ENCODE measurements at regions not wholly inside any gene's neighbourhood (a gene's known extent, or its start where the extent isn't known, plus 50 kb on each side); places are given as distances from the start of the nearest gene placed in this dataset.

GRCh38 chr10:81000781-81001180 lies 463.1 kb downstream of the SH2D4B start:
- no peak overlapping the region for H3K4me3 ChIP-seq (replicated peaks; ENCODE audit: insufficient read depth, low read length)
- TF ChIP-seq SPI1 (IDR thresholded peaks at IDR 0.05; ENCODE audit: borderline replicate concordance, low read depth): no peak
- no peak for TF ChIP-seq REST (IDR thresholded peaks at IDR 0.05; ENCODE audit: insufficient replicate concordance, low read depth)
- TF ChIP-seq CTCF (IDR thresholded peaks at IDR 0.05; ENCODE audit: insufficient read depth, low read length): no peak
- TF ChIP-seq GABPA (IDR thresholded peaks at IDR 0.05; ENCODE audit: low read depth): no peak
- TF ChIP-seq POLR2AphosphoS5 (IDR thresholded peaks at IDR 0.05; ENCODE audit: low read depth): no peak
- no peaks in the 10 kb centered on the region for H3K27me3 ChIP-seq (ENCODE audit: insufficient read depth, poor library complexity, severe bottlenecking)
- no peak for DNase-seq (ENCODE audit: low read depth in 1 of 2, low spot score in 1 of 2)
- H3K27ac ChIP-seq (replicated peaks): no peak overlapping the region

- Histone ChIP-seq H3K4me3 (replicated peaks; ENCODE audit: insufficient read depth, low read length) (no peak overlapping the region), H3K27me3 (ENCODE audit: insufficient read depth, poor library complexity, severe bottlenecking) (no peaks in the 10 kb centered on the region), H3K27ac (replicated peaks) (no peak overlapping the region)
- DNase-seq (ENCODE audit: low read depth in 1 of 2, low spot score in 1 of 2): no peak
- no peak for TF ChIP-seq GABPA (IDR thresholded peaks at IDR 0.05; ENCODE audit: low read depth)
- TF ChIP-seq REST (IDR thresholded peaks at IDR 0.05; ENCODE audit: insufficient replicate concordance, low read depth): no peak
- TF ChIP-seq SPI1 (IDR thresholded peaks at IDR 0.05; ENCODE audit: borderline replicate concordance, low read depth): no peak
- TF ChIP-seq CTCF (IDR thresholded peaks at IDR 0.05; ENCODE audit: insufficient read depth, low read length): no peak
- no peak for TF ChIP-seq POLR2AphosphoS5 (IDR thresholded peaks at IDR 0.05; ENCODE audit: low read depth)
Measured at GRCh38 chr10:81002382-81002781, 464.7 kb downstream of the SH2D4B start.

DNA sequence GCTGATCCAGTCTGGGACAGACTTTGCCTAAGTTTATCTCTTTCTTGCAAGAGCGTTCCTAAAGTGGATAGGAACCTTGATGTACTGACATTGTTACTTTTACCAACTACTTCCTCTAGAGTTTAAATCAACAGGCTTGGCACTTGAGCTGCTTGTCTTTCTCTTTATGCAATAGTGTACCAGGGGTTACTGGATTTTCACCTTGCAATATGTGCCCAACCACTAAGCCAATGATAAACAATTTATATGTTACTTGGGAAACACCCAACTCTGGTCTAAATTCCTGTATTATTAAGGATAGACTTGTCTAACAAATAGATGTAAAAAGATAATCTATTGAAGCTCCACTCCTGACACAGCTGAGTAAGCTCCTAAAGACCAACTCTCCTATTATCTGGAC lies 470.2 kb downstream of the SH2D4B start:
- TF ChIP-seq CTCF (IDR thresholded peaks at IDR 0.05; ENCODE audit: insufficient read depth, low read length): no peak
- TF ChIP-seq SPI1 (IDR thresholded peaks at IDR 0.05; ENCODE audit: borderline replicate concordance, low read depth): no peak
- no peak for TF ChIP-seq POLR2AphosphoS5 (IDR thresholded peaks at IDR 0.05; ENCODE audit: low read depth)
- TF ChIP-seq GABPA (IDR thresholded peaks at IDR 0.05; ENCODE audit: low read depth): no peak
- TF ChIP-seq REST (IDR thresholded peaks at IDR 0.05; ENCODE audit: insufficient replicate concordance, low read depth): no peak
- Histone ChIP-seq H3K27me3 (ENCODE audit: insufficient read depth, poor library complexity, severe bottlenecking) (no peaks in the 10 kb centered on the region), H3K4me3 (replicated peaks; ENCODE audit: insufficient read depth, low read length) (no peak overlapping the region), H3K27ac (replicated peaks) (no peak overlapping the region)
- no peak for DNase-seq (ENCODE audit: low read depth in 1 of 2, low spot score in 1 of 2)

Data from HL-60 (cell line).